NAMALWA (cell line): ENCODE measurements at regions not wholly inside any gene's neighbourhood (a gene's known extent, or its start where the extent isn't known, plus 50 kb on each side); places are given as distances from the start of the nearest gene placed in this dataset.
"Not testable (repeated sequence)": the region's sequence is repeated elsewhere in the genome, so short reads cannot be mapped to it uniquely, and the experiment has no call there.

Source experiments
- DNase-seq: peaks from one replicate; pipeline ENCODE4 v3.0.0-alpha.2; 2015; ENCODE audit warnings: low spot score

GRCh38 chr6:103783329-103783728 is 1076.4 kb downstream of the HACE1 start:
- DNase-seq: no peak

DNA sequence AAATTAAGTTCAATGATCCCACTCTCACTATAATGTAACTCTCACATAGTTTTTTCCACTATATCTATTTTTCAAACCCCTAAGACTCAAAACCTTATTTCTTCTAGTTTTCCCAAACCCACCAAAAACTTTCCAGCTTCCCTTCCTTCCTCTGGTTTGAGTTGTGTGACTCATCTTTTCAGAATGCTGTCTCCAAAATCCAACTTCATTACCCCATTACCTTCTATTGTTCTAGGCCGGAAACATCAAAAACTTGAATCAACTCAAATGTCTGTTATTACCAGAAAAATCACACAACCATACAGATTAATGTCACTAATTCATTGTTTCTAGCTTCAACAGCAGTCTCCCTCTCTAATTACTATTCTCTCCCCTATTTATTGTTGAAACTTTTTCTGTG is 1090.3 kb downstream of the HACE1 start:
- no peak for DNase-seq

GRCh38 chr6:103750603-103751002 is 1109.1 kb downstream of the HACE1 start:
- DNase-seq: no peak

GRCh38 chr6:103734016-103734415 is 1125.7 kb downstream of the HACE1 start:
- DNase-seq: no peak

DNA sequence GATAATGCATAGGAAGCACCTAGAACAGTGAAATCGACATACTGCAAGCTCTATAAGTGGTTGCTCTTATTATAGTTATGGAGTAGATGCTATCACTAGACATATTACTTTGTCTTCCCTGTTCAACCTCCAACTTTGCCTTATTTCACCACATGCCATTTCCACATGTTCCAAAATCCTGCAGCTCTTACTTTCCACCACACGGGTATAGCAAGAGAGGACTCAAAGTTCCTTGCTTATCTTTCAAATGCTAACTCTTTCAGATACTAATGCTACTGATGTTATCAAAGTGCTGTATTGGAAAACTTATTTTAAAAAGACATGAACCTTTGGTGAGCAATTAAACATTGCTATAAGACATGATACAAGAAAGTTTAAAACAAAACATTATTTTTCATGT is 1130.1 kb downstream of the HACE1 start:
- peak; percentile 19 for DNase-seq

DNA sequence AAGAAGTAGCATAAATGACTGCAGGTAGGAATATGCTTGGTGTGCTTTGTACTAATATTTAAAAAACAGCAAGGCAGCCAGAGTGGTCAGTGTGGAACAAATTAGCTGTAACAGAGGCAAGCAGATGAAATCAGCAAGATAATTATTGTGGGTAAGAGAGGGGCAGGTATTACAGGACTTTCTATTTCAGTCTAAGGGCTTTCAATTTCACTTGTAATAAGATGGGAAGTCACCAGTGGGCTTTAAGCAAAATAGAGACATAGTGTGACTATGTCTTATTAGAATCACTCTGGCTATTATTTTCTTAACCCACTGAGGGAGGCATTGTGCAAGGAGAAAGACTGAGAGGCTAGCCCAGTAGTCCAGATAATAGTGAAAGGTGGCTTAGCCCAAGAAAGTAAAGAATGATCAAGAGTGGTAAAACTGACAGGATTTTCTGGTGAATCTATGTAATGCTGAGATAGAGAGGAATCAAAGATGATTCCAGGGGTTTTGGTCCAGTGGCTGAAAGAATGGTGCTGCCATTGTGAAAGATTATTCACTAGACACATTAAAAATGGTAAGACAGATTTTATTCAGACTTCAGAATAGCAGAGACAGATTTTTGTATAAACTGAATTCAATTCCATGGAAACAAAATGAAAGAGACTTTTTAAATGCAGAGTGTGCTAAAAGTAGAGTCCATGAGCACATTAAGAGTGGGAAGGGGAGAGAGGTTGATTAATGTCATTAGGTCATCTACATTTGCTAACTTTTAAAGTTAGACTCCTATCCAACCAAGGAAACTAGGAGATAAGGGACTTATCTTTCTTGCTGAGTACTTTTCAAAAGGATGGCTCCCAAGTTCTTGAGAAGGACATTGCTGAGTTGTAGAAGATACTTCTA is 1136.0 kb downstream of the HACE1 start:
- DNase-seq: no peak

- DNase-seq: no peak
These were observed 1137.0 kb downstream of the HACE1 start for GRCh38 chr6:103722683-103723082.

DNA sequence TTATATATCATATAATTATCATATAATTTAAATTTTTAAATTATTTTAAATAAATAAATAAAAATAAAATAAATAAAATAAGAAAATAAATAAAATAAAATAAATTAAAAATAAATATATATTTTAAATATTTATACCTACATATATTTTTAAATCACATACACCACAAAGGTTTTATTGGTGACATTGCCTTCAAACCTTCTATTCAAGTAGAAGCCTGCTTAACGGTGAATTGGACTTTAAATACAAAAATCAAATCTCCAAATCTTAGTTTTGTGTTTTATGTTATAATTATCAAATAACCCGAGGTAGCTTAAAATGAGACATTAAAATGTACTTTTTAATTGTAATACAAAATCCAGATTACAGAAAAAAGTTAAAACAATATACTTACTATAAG is 1137.8 kb downstream of the HACE1 start:
- no peak for DNase-seq

DNA sequence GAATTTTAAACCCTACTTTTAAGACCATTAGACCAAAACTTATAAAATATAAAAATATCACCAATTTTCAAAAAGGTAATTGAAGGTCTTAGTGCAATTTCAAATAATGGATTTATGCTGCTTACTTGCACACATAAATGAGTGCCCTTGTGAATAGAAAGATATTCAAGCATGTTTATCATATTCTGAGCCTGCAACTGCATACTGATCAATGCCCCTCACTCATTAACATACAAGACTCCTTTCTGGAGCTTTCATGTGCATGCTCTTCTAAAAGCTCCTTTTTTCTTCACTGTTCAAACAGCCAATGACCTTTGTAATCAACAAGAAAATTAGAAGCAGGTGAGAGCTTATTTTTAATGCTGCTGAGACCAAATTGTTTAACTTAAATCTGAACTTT is 1139.3 kb downstream of the HACE1 start:
- no peak for DNase-seq

- DNase-seq: no peak
These were observed 1140.2 kb downstream of the HACE1 start for GRCh38 chr6:103719545-103719944.

GRCh38 chr6:103715269-103715668 is 1144.5 kb downstream of the HACE1 start:
- no peak for DNase-seq

GRCh38 chr6:103709236-103709635 is 1150.5 kb downstream of the HACE1 start:
- DNase-seq: not testable (repeated sequence)

GRCh38 chr6:103707596-103708325 is 1152.0 kb downstream of the HACE1 start:
- no peak for DNase-seq

- no peak for DNase-seq
These were observed 1160.0 kb downstream of the HACE1 start for GRCh38 chr6:103699769-103700168.

- DNase-seq: no peak
These were observed 1172.3 kb downstream of the HACE1 start for GRCh38 chr6:103687430-103687829.

DNA sequence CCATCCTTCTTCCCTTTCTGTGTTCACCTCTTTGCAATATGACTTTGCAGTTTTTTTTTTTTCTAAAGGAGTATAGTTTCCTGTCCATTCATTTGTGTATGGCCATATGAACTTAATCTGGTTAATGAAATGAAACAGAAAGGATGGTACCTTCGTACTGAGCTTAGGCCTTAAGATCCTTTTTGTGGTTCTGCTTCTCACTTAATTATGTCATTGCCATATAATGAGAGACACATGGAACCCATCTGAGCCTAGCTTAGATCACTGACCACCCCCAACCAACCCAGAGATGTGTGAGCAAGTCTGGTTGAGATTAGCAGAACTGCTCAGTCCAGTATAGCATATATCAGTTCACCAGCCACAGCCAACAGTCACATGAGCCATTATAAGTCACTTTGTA is 1179.6 kb downstream of the HACE1 start:
- DNase-seq: no peak

- no peak for DNase-seq
These were observed 1182.4 kb downstream of the HACE1 start for GRCh38 chr6:103677290-103677689.

DNA sequence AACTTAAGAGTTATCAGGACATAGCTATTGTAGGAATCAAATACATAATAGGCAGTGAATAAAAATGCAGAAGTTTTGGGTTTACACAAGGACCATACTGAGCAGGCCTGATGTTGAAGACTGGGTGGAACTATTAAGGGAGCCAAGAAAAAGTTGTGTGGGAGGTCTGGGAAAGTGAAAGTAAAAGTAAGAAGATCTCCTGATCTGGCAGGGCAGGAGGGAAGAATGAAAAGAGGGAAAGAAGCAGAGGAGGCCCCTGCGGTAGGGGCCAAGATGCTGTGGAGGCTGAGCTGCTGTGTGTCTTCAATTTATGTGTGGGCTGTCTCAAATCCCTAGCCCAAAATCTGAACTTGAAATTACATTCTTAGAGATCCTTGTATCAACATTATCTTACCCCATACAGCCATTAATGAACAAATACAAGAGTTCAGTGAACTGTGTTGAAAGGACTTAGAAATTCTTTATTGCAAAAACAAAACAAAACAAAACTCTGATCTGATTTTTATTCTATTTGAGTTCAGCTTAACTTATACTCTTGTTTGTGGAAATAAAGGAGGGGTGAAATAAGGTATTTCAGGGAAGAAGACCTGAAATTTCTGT is 1183.8 kb downstream of the HACE1 start:
- no peak for DNase-seq

DNA sequence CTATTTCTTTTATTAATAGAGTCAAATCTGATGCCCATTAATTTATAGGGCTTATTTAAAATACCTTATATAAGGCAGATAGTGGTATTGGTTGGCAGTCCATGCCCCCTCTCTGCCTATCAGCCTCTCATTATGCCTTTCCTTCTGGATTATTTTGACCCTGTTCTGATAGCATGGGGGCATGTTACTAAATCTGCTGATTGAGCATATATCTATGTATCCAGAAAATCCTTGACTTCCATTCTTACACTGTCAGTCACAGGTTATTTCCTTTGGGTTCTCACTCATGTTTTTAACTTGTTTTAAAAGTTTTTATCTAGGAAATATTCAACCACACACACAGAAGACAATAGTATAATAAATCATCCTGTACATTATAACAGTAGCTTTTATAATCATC is 1184.9 kb downstream of the HACE1 start:
- DNase-seq: no peak

DNA sequence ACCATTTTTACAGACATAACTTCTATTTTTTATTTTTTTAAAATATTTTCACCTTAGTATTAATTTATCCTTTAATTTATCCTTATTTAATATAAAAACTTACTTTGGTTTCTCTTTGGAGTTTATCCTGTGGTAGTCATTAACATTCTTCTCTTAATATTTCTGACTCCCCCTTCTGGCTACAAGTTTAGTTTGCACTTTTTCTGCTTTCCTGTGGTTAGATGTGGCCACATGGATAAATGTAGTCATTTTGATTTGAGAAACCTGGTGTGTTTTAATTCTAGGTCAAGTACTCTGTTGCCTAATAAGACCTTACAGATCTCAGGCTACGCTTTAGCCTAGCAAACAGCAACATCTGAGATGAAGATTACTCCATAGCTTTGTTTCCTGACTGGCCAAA is 1187.5 kb downstream of the HACE1 start:
- DNase-seq: peak; percentile 23

DNA sequence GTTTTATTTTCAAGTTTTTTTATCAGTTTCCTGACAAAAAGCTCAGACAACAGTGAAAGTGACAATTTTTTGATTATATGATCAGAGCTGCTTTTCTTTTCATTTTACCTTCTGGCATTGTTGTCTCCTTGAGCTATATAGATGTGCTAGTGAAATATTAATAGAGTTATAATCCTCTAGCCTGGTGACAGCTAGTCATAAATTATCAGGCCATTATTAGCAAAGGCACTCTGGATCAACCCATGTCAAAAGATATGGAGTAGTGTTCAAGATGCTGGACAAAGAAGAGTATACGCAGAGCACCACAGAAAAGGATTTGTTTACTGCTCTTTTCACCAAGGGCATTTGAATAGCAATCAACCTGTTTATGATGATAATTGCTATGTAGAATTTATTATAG is 1230.1 kb downstream of the HACE1 start:
- no peak for DNase-seq

DNA sequence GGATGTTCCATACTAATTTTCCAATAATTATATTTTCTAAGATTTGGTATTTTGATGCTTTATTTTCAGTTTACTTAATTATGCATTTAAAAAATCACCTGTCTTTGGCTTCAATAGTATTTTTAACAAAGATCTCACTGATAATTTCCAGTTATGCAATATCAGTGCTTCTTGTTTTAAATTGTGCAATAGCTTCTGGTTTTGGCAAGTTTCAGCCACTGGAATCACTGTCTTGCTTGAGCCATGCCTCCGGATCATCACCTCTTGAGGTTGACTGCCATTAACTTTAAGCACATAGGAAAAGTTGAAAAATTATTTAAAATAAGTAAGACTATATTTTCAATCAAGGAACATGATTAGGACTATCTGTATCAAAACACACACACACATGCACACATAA is 1242.1 kb downstream of the HACE1 start:
- DNase-seq: no peak

DNA sequence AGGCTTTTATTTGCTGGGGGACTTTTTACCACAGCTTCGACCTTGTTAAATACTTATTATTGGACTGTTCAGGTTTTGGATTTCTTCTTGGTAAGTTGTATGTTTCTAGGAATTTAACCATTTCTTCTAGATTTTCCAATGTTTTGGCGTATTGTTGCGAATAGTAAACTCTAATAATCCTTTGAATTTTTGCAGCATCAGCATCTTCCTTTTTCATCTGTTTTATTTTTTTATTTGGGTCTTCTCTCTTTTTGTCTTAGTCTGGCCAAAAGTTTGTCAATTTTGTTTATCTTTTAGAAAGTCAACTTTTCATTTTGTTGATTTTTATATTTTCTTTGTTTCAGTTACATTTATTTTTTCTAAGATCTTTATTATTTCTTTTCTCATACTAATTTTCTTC is 1272.0 kb downstream of the HACE1 start:
- DNase-seq: no peak
